ENCODE measurements at regions not wholly inside any gene's neighbourhood (a gene's known extent, or its start where the extent isn't known, plus 50 kb on each side); places are given as distances from the start of the nearest gene placed in this dataset.
A peak's percentile ranks its signal among the peaks of the same experiment; 100 is the strongest.

GRCh38 chr1:208541225-208541855 is 297.2 kb upstream of the PLXNA2 start:
- Mint-ChIP-seq H3K4me3 (no peak overlapping the region), H3K27ac (no peak overlapping the region), H3K27me3 (peaks cover 14% of the 10 kb centered on the region), H3K36me3 (ENCODE audit: low read depth) (no peaks in the 10 kb centered on the region), H3K4me1 (ENCODE audit: low read depth) (no peaks in the 10 kb centered on the region), H3K9me3 (no peaks in the 10 kb centered on the region)
- no peaks in the 10 kb centered on the region for H3K36me3 ChIP-seq (ENCODE audit: insufficient read depth, low read length)
- H3K27ac ChIP-seq (ENCODE audit: low read depth in 1 of 2, low read length in 2 of 2), result no peak overlapping the region
- intact Hi-C loops (cut with DNase I, micrococcal nuclease), result no loop called here
- peak in 1 of 14 experiments; percentile 27 for DNase-seq
- ChIA-PET POLR2A (no interaction called here), CTCF (no interaction called here)
- peaks cover 0 to 5% of the 10 kb centered on the region in 2 experiments for H3K27me3 ChIP-seq (ENCODE audit: control insufficient read depth in 1 of 2, insufficient read depth in 2 of 2, low read length in 2 of 2)
- ATAC-seq (ENCODE audit: poor library complexity), result no peak
- no peak for TF ChIP-seq CTCF (IDR thresholded peaks at IDR 0.05)
- no peaks in the 10 kb centered on the region for H3K9me3 ChIP-seq (ENCODE audit: control insufficient read depth in 1 of 2, insufficient read depth in 1 of 2, low read length in 2 of 2)
- no peak overlapping the region for H3K4me3 ChIP-seq (ENCODE audit: low read length)
- no peaks in the 10 kb centered on the region for H3K4me1 ChIP-seq (ENCODE audit: insufficient read depth, low read length)

- Histone ChIP-seq H3K27ac (ENCODE audit: low read depth in 1 of 2, low read length in 2 of 2) (no peak overlapping the region), H3K27me3 (ENCODE audit: control insufficient read depth in 1 of 2, insufficient read depth in 2 of 2, low read length in 2 of 2) (peaks cover 0 to 5% of the 10 kb centered on the region in 2 experiments), H3K9me3 (ENCODE audit: control insufficient read depth in 1 of 2, insufficient read depth in 1 of 2, low read length in 2 of 2) (no peaks in the 10 kb centered on the region), H3K36me3 (ENCODE audit: insufficient read depth, low read length) (no peaks in the 10 kb centered on the region), H3K4me1 (ENCODE audit: insufficient read depth, low read length) (no peaks in the 10 kb centered on the region), H3K4me3 (ENCODE audit: low read length) (no peak overlapping the region)
- DNase-seq (no peak), ATAC-seq (ENCODE audit: poor library complexity) (no peak)
- ChIA-PET CTCF (no interaction called here), POLR2A (no interaction called here)
- H3K4me3 Mint-ChIP-seq, result no peak overlapping the region
- intact Hi-C loops (cut with DNase I, micrococcal nuclease), result no loop called here
- H3K36me3 Mint-ChIP-seq (ENCODE audit: low read depth), result no peaks in the 10 kb centered on the region
- peaks cover 14% of the 10 kb centered on the region for H3K27me3 Mint-ChIP-seq
- no peak for TF ChIP-seq CTCF (IDR thresholded peaks at IDR 0.05)
- H3K9me3 Mint-ChIP-seq, result no peaks in the 10 kb centered on the region
- H3K4me1 Mint-ChIP-seq (ENCODE audit: low read depth), result no peaks in the 10 kb centered on the region
- no peak overlapping the region for H3K27ac Mint-ChIP-seq
These were observed 298.1 kb upstream of the PLXNA2 start for GRCh38 chr1:208542309-208542708.

GRCh38 chr1:208544053-208544452 is 299.9 kb upstream of the PLXNA2 start:
- Histone ChIP-seq H3K36me3 (ENCODE audit: insufficient read depth, low read length) (no peaks in the 10 kb centered on the region), H3K4me1 (ENCODE audit: insufficient read depth, low read length) (no peaks in the 10 kb centered on the region), H3K9me3 (ENCODE audit: control insufficient read depth in 1 of 2, insufficient read depth in 1 of 2, low read length in 2 of 2) (no peaks in the 10 kb centered on the region), H3K27me3 (ENCODE audit: control insufficient read depth in 1 of 2, insufficient read depth in 2 of 2, low read length in 2 of 2) (no peaks in the 10 kb centered on the region), H3K27ac (ENCODE audit: low read depth in 1 of 2, low read length in 2 of 2) (no peak overlapping the region), H3K4me3 (ENCODE audit: low read length) (no peak overlapping the region)
- H3K4me1 Mint-ChIP-seq (ENCODE audit: low read depth), result no peaks in the 10 kb centered on the region
- no peaks in the 10 kb centered on the region for H3K9me3 Mint-ChIP-seq
- no peak for ATAC-seq (ENCODE audit: poor library complexity)
- POLR2A ChIA-PET, result no interaction called here
- H3K4me3 Mint-ChIP-seq, result no peak overlapping the region
- H3K27me3 Mint-ChIP-seq, result peaks cover 14% of the 10 kb centered on the region
- TF ChIP-seq CTCF (IDR thresholded peaks at IDR 0.05), result no peak
- no peak for DNase-seq
- CTCF ChIA-PET, result no interaction called here
- intact Hi-C loops (cut with DNase I, micrococcal nuclease), result no loop called here
- no peaks in the 10 kb centered on the region for H3K36me3 Mint-ChIP-seq (ENCODE audit: low read depth)
- H3K27ac Mint-ChIP-seq, result no peak overlapping the region
